Stomach (tissue), 8 donors: ENCODE measurements at regions not wholly inside any gene's neighbourhood (a gene's known extent, or its start where the extent isn't known, plus 50 kb on each side); places are given as distances from the start of the nearest gene placed in this dataset.

Source experiments
- DNase-seq, 2 donors: peaks; one replicate each; pipeline versions ENCODE4 v3.0.0 to v3.0.0-alpha.2; 2013 to 2019
- H3K27ac ChIP-seq, 5 donors: fragments of 200-600 bp in 4 of 5; sonication (generic) in 4 of 5; one replicate each; pipeline ENCODE4 v1.5.1; 2013 to 2019; ENCODE audit warnings: mild to moderate bottlenecking in 1 of 5, moderate library complexity in 1 of 5
- H3K27me3 ChIP-seq, 3 donors: fragments of 200-600 bp; sonication (generic); one replicate each; pipeline ENCODE4 v1.5.1; 2017 to 2019; ENCODE audit warnings: mixed run types in 1 of 3
- H3K36me3 ChIP-seq, 4 donors: fragments of 200-600 bp; sonication (generic); 1 replicate in 3 of 4; 2 replicates in 1 of 4; pipeline ENCODE4 v1.5.1; 2016 to 2019
- H3K4me1 ChIP-seq, 4 donors: fragments of 200-600 bp; sonication (generic); one replicate each; pipeline ENCODE4 v1.5.1; 2016 to 2019
- H3K4me3 ChIP-seq, 4 donors: fragments of 200-600 bp; sonication (generic) in 3 of 4; one replicate each; pipeline ENCODE4 v1.5.1; 2016 to 2019; ENCODE audit warnings: mild to moderate bottlenecking in 1 of 4
- H3K9me3 ChIP-seq, 4 donors: fragments of 200-600 bp; sonication (generic); one replicate each; pipeline ENCODE4 v1.5.1; 2016 to 2019
- EP300 ChIP-seq: sonication (generic); formaldehyde crosslinking; IDR thresholded peaks from one replicate; pipeline ENCODE4 v1.6.1; 2017; ENCODE audit warnings: antibody characterized with exemption
- POLR2A ChIP-seq, 4 donors: fragments of 450-650 bp; IDR thresholded peaks; one replicate each; pipeline ENCODE4 v1.6.1; 2016; ENCODE audit warnings: antibody characterized with exemption in 4 of 4, control low read depth in 2 of 4, mild to moderate bottlenecking in 1 of 4, moderate library complexity in 1 of 4
- POLR2AphosphoS5 ChIP-seq, 3 donors: sonication (generic); formaldehyde crosslinking; IDR thresholded peaks; one replicate each; pipeline ENCODE4 v1.6.1; 2016; ENCODE audit warnings: antibody characterized with exemption in 3 of 3
- WGBS, 5 donors: extraction: QIAGEN DNeasy Blood & Tissue Kit in 3 of 5; methylation state at CpG; one replicate each; pipeline versions ENCODE4 v1.1.5 to v1.1.7; 2013 to 2018; 5-methylcytosine and 5-hydroxymethylcytosine counted together
- intact Hi-C: fragments of 100-400 bp; cut with DNase I; formaldehyde crosslinking; loops from one replicate; pipeline ENCODE4 v1.15.1; 2023; ENCODE audit warnings: low total_unique reads
- TF ChIP-seq, protein P1 (sequence below), 7 experiments: fragments of 450-650 bp in 4 of 7; fragments of 200-600 bp in 3 of 7; sonication (generic) in 3 of 7; IDR thresholded peaks; one replicate each; pipeline ENCODE4 v1.5.1; 2016 to 2019; ENCODE audit warnings: antibody characterized with exemption in 7 of 7, control low read depth in 2 of 7, mild to moderate bottlenecking in 1 of 7
- donor health status: healthy with polysubstance abuse.
- donor health status: Bipolar disorder and iron deficiency.
- donor health status: healthy.

- intact Hi-C loops, result no loop called here
- H3K9me3 ChIP-seq, result peaks cover 0 to 5% (median 0%) of the 10 kb centered on the region in 4 donors
Observed at GRCh38 chr2:35104309-35104708, 1251.3 kb upstream of the CRIM1 start.

GRCh38 chr2:35099342-35099741, 1256.2 kb upstream of the CRIM1 start:
- intact Hi-C loops, result no loop called here
- no peak for DNase-seq
- Histone ChIP-seq H3K36me3 (no peaks in the 10 kb centered on the region), H3K27ac (no peak overlapping the region), H3K9me3 (peaks cover 0 to 5% (median 0%) of the 10 kb centered on the region in 4 donors), H3K4me1 (no peaks in the 10 kb centered on the region), H3K4me3 (no peak overlapping the region), H3K27me3 (no peaks in the 10 kb centered on the region)
- TF ChIP-seq POLR2AphosphoS5 (IDR thresholded peaks at IDR 0.05) (no peak), POLR2A (IDR thresholded peaks at IDR 0.05) (no peak), EP300 (no peak)
- TF ChIP-seq, protein P1, sequence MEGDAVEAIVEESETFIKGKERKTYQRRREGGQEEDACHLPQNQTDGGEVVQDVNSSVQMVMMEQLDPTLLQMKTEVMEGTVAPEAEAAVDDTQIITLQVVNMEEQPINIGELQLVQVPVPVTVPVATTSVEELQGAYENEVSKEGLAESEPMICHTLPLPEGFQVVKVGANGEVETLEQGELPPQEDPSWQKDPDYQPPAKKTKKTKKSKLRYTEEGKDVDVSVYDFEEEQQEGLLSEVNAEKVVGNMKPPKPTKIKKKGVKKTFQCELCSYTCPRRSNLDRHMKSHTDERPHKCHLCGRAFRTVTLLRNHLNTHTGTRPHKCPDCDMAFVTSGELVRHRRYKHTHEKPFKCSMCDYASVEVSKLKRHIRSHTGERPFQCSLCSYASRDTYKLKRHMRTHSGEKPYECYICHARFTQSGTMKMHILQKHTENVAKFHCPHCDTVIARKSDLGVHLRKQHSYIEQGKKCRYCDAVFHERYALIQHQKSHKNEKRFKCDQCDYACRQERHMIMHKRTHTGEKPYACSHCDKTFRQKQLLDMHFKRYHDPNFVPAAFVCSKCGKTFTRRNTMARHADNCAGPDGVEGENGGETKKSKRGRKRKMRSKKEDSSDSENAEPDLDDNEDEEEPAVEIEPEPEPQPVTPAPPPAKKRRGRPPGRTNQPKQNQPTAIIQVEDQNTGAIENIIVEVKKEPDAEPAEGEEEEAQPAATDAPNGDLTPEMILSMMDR (IDR thresholded peaks at IDR 0.05), result no peak
- WGBS, 5 donors, result 37 to 69% (median 55%) methylated on average over 2 of the region's 2 CpGs

More at GRCh38 chr2:35104309-35104708, 1251.3 kb upstream of the CRIM1 start:
- no peak overlapping the region for H3K4me3 ChIP-seq
- H3K4me1 ChIP-seq, result no peaks in the 10 kb centered on the region
- WGBS, 5 donors, result 69 to 83% (median 76%) methylated on average over 1 of the region's 1 CpG
- no peak for DNase-seq
- no peaks in the 10 kb centered on the region for H3K36me3 ChIP-seq
- H3K27ac ChIP-seq, result no peak overlapping the region
- H3K27me3 ChIP-seq, result no peaks in the 10 kb centered on the region
- TF ChIP-seq POLR2A (IDR thresholded peaks at IDR 0.05) (no peak), POLR2AphosphoS5 (IDR thresholded peaks at IDR 0.05) (no peak), EP300 (no peak)
- TF ChIP-seq, protein P1 (IDR thresholded peaks at IDR 0.05), result no peak

DNA sequence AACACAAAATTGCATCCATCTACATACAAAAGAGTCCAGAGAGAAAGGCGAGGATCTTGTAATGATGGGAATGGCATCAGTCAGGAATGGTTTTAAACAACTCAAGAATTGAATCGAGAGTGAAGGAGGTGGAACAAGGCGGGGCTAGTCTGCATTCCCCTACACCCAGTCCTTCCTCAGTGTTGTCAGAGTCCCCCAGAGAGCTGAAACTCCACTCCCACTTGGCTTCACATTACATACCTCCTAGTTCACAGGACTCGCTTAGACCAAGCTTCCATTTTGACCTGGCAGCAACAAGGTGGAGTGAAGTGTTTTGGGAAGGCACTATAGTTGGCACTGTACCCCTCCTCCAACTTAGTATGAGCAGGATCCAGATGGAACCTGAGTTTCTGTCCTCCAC, 1273.5 kb upstream of the CRIM1 start:
- TF ChIP-seq POLR2A (IDR thresholded peaks at IDR 0.05) (no peak), POLR2AphosphoS5 (IDR thresholded peaks at IDR 0.05) (no peak), EP300 (no peak)
- TF ChIP-seq, protein P1 (IDR thresholded peaks at IDR 0.05), result no peak
- Histone ChIP-seq H3K4me1 (no peaks in the 10 kb centered on the region), H3K27me3 (no peaks in the 10 kb centered on the region), H3K4me3 (no peak overlapping the region), H3K27ac (no peak overlapping the region), H3K9me3 (no peaks in the 10 kb centered on the region), H3K36me3 (no peaks in the 10 kb centered on the region)
- intact Hi-C loops, result no loop called here
- 78 to 86% (median 83%) methylated on average over 4 of the region's 4 CpGs for WGBS, 5 donors
- no peak for DNase-seq

DNA sequence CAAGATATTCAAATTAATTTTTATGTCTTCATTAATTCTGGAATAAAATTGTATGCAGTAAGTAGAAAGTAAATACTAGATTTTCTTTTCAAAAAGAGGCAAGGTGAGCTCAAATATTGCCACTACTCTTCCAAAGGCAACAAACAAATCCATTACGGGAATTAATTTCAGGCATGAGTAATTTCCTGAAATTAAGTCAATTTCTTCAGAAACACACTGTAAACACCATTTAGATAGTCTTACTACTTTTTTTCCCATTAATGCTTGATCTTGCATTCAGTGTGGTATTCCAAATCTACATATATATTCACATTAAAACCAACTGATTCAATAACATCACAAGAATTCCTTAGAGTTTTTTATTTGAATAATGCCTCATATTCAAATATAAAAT, 1274.0 kb upstream of the CRIM1 start:
- no peak for DNase-seq
- H3K4me1 ChIP-seq, result no peaks in the 10 kb centered on the region
- intact Hi-C loops, result no loop called here
- H3K36me3 ChIP-seq, result no peaks in the 10 kb centered on the region
- H3K4me3 ChIP-seq, result no peak overlapping the region
- TF ChIP-seq POLR2A (IDR thresholded peaks at IDR 0.05), result no peak
- no peak for TF ChIP-seq POLR2AphosphoS5 (IDR thresholded peaks at IDR 0.05)
- TF ChIP-seq, protein P1 (IDR thresholded peaks at IDR 0.05), result no peak
- no peak for TF ChIP-seq EP300
- no peak overlapping the region for H3K27ac ChIP-seq
- no peaks in the 10 kb centered on the region for H3K9me3 ChIP-seq
- WGBS, 5 donors, result 74 to 88% (median 80%) methylated on average over 1 of the region's 1 CpG
- H3K27me3 ChIP-seq, result no peaks in the 10 kb centered on the region
